ENCODE measurements at regions not wholly inside any gene's neighbourhood (a gene's known extent, or its start where the extent isn't known, plus 50 kb on each side); places are given as distances from the start of the nearest gene placed in this dataset.

DNA sequence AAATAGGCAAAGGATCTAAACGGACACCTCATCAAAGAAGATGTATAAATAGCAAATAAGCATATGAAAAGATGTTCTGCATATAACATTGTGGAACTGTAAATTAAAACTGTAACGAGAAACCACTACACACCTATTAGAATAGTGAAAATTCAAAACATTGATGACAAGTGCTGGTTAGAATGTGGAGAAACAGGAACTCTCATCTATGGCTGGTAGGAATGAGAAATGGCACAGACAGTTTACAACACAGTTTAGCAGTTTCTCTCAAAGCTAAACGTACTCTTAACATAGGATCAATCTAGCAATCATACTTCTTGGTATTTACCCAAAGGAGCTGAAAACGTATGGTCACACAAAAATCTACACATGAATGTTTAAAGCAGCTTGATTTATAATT, 126.2 kb downstream of the TRIB2 start:
- TF ChIP-seq CREB1 (CRISPR knock-in tag; IDR thresholded peaks at IDR 0.05; ENCODE audit: low read depth): no peak
- no peak for TF ChIP-seq EZH2 (IDR thresholded peaks at IDR 0.05; ENCODE audit: low read depth, unreplicated experiment)
- no peak for TF ChIP-seq STAT1 (IDR thresholded peaks at IDR 0.05; ENCODE audit: unreplicated experiment)
- TF ChIP-seq JUNB (IDR thresholded peaks at IDR 0.05; ENCODE audit: unreplicated experiment): no peak
- TF ChIP-seq NANOG (IDR thresholded peaks at IDR 0.05; ENCODE audit: borderline replicate concordance): no peak
- TF ChIP-seq, protein P1, sequence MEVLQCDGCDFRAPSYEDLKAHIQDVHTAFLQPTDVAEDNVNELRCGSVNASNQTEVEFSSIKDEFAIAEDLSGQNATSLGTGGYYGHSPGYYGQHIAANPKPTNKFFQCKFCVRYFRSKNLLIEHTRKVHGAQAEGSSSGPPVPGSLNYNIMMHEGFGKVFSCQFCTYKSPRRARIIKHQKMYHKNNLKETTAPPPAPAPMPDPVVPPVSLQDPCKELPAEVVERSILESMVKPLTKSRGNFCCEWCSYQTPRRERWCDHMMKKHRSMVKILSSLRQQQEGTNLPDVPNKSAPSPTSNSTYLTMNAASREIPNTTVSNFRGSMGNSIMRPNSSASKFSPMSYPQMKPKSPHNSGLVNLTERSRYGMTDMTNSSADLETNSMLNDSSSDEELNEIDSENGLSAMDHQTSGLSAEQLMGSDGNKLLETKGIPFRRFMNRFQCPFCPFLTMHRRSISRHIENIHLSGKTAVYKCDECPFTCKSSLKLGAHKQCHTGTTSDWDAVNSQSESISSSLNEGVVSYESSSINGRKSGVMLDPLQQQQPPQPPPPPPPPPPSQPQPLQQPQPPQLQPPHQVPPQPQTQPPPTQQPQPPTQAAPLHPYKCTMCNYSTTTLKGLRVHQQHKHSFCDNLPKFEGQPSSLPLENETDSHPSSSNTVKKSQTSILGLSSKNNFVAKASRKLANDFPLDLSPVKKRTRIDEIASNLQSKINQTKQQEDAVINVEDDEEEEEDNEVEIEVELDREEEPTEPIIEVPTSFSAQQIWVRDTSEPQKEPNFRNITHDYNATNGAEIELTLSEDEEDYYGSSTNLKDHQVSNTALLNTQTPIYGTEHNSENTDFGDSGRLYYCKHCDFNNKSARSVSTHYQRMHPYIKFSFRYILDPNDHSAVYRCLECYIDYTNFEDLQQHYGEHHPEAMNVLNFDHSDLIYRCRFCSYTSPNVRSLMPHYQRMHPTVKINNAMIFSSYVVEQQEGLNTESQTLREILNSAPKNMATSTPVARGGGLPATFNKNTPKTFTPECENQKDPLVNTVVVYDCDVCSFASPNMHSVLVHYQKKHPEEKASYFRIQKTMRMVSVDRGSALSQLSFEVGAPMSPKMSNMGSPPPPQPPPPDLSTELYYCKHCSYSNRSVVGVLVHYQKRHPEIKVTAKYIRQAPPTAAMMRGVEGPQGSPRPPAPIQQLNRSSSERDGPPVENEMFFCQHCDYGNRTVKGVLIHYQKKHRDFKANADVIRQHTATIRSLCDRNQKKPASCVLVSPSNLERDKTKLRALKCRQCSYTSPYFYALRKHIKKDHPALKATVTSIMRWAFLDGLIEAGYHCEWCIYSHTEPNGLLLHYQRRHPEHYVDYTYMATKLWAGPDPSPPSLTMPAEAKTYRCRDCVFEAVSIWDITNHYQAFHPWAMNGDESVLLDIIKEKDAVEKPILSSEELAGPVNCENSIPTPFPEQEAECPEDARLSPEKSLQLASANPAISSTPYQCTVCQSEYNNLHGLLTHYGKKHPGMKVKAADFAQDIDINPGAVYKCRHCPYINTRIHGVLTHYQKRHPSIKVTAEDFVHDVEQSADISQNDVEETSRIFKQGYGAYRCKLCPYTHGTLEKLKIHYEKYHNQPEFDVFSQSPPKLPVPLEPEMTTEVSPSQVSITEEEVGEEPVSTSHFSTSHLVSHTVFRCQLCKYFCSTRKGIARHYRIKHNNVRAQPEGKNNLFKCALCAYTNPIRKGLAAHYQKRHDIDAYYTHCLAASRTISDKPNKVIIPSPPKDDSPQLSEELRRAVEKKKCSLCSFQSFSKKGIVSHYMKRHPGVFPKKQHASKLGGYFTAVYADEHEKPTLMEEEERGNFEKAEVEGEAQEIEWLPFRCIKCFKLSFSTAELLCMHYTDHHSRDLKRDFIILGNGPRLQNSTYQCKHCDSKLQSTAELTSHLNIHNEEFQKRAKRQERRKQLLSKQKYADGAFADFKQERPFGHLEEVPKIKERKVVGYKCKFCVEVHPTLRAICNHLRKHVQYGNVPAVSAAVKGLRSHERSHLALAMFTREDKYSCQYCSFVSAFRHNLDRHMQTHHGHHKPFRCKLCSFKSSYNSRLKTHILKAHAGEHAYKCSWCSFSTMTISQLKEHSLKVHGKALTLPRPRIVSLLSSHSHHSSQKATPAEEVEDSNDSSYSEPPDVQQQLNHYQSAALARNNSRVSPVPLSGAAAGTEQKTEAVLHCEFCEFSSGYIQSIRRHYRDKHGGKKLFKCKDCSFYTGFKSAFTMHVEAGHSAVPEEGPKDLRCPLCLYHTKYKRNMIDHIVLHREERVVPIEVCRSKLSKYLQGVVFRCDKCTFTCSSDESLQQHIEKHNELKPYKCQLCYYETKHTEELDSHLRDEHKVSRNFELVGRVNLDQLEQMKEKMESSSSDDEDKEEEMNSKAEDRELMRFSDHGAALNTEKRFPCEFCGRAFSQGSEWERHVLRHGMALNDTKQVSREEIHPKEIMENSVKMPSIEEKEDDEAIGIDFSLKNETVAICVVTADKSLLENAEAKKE (CRISPR knock-in tag; IDR thresholded peaks at IDR 0.05): no peak
- TF ChIP-seq, protein P2, sequence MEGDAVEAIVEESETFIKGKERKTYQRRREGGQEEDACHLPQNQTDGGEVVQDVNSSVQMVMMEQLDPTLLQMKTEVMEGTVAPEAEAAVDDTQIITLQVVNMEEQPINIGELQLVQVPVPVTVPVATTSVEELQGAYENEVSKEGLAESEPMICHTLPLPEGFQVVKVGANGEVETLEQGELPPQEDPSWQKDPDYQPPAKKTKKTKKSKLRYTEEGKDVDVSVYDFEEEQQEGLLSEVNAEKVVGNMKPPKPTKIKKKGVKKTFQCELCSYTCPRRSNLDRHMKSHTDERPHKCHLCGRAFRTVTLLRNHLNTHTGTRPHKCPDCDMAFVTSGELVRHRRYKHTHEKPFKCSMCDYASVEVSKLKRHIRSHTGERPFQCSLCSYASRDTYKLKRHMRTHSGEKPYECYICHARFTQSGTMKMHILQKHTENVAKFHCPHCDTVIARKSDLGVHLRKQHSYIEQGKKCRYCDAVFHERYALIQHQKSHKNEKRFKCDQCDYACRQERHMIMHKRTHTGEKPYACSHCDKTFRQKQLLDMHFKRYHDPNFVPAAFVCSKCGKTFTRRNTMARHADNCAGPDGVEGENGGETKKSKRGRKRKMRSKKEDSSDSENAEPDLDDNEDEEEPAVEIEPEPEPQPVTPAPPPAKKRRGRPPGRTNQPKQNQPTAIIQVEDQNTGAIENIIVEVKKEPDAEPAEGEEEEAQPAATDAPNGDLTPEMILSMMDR (conservative IDR thresholded peaks at IDR 0.05; ENCODE audit: low read depth in 2 of 2): no peak
- TF ChIP-seq, protein P3, sequence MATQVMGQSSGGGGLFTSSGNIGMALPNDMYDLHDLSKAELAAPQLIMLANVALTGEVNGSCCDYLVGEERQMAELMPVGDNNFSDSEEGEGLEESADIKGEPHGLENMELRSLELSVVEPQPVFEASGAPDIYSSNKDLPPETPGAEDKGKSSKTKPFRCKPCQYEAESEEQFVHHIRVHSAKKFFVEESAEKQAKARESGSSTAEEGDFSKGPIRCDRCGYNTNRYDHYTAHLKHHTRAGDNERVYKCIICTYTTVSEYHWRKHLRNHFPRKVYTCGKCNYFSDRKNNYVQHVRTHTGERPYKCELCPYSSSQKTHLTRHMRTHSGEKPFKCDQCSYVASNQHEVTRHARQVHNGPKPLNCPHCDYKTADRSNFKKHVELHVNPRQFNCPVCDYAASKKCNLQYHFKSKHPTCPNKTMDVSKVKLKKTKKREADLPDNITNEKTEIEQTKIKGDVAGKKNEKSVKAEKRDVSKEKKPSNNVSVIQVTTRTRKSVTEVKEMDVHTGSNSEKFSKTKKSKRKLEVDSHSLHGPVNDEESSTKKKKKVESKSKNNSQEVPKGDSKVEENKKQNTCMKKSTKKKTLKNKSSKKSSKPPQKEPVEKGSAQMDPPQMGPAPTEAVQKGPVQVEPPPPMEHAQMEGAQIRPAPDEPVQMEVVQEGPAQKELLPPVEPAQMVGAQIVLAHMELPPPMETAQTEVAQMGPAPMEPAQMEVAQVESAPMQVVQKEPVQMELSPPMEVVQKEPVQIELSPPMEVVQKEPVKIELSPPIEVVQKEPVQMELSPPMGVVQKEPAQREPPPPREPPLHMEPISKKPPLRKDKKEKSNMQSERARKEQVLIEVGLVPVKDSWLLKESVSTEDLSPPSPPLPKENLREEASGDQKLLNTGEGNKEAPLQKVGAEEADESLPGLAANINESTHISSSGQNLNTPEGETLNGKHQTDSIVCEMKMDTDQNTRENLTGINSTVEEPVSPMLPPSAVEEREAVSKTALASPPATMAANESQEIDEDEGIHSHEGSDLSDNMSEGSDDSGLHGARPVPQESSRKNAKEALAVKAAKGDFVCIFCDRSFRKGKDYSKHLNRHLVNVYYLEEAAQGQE (IDR thresholded peaks at IDR 0.05; ENCODE audit: unreplicated experiment): no peak
- no peak for TF ChIP-seq POLR2AphosphoS5 (IDR thresholded peaks at IDR 0.05; ENCODE audit: low read depth)
- TF ChIP-seq, protein P4, sequence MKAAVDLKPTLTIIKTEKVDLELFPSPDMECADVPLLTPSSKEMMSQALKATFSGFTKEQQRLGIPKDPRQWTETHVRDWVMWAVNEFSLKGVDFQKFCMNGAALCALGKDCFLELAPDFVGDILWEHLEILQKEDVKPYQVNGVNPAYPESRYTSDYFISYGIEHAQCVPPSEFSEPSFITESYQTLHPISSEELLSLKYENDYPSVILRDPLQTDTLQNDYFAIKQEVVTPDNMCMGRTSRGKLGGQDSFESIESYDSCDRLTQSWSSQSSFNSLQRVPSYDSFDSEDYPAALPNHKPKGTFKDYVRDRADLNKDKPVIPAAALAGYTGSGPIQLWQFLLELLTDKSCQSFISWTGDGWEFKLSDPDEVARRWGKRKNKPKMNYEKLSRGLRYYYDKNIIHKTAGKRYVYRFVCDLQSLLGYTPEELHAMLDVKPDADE (IDR thresholded peaks at IDR 0.05): no peak
- TF ChIP-seq ZNF114 (CRISPR knock-in tag; IDR thresholded peaks at IDR 0.05): no peak
- no peak for TF ChIP-seq EZH2phosphoT487 (IDR thresholded peaks at IDR 0.05; ENCODE audit: unreplicated experiment)
- no peak for TF ChIP-seq ZNF331 (CRISPR knock-in tag; IDR thresholded peaks at IDR 0.05; ENCODE audit: low read depth)
- Mint-ChIP-seq H3K4me3 (no peak overlapping the region), H3K27ac (no peak overlapping the region), H3K4me1 (peaks cover 5% of the 10 kb centered on the region; the same call in 2 of the 3 replicates), H3K9me3 (no peaks in the 10 kb centered on the region; the same call in 2 of the 3 replicates), H3K27me3 (ENCODE audit: insufficient read depth, low read depth, poor library complexity) (no peaks in the 10 kb centered on the region), H3K36me3 (ENCODE audit: low read depth) (no peaks in the 10 kb centered on the region)
- no peak overlapping the region for H3K4me2 ChIP-seq
- no peaks in the 10 kb centered on the region for H3K79me2 ChIP-seq (replicated peaks; ENCODE audit: insufficient read depth)
- H3K9me2 ChIP-seq (ENCODE audit: insufficient read depth): no peaks in the 10 kb centered on the region
- no peaks in the 10 kb centered on the region for H3K36me3 ChIP-seq (ENCODE audit: insufficient read depth)
- no peak for ATAC-seq
- no peaks in the 10 kb centered on the region for H3K27me3 ChIP-seq (ENCODE audit: insufficient read depth)
- no peaks in the 10 kb centered on the region for H4K20me1 ChIP-seq (replicated peaks; ENCODE audit: insufficient read depth)
- H3K4me3 ChIP-seq: no peak overlapping the region
- no peak for DNase-seq (ENCODE audit: low spot score)
- no peak overlapping the region for H3K27ac ChIP-seq (ENCODE audit: low read depth)
- no peaks in the 10 kb centered on the region for H3F3A ChIP-seq (replicated peaks; ENCODE audit: low read depth)
- H3K4me1 ChIP-seq (ENCODE audit: insufficient read depth): peaks cover 4% of the 10 kb centered on the region; the same call in 1 of the 2 replicates
- no peak overlapping the region for H2AFZ ChIP-seq
